HEK293 (cell line): ENCODE measurements at regions not wholly inside any gene's neighbourhood (a gene's known extent, or its start where the extent isn't known, plus 50 kb on each side); places are given as distances from the start of the nearest gene placed in this dataset.

Experiments used
- CTCF ChIA-PET: fragments of 350-600 bp; formaldehyde crosslinking; extraction: SDS; loops from one replicate; lab custom pipeline; 2021; ENCODE audit warnings: antibody characterized with exemption; lab: Yijun Ruan, JAX
- POLR2A ChIA-PET: fragments of 300-600 bp; formaldehyde crosslinking; extraction: SDS; loops from one replicate; lab custom pipeline; 2020; ENCODE audit warnings: antibody characterized with exemption, inconsistent platforms; lab: Yijun Ruan, JAX
- H3K27ac ChIP-seq: fragments of 200-500 bp; sonication (Bioruptor generic); 2 replicates; pipeline ENCODE4 v1.5.1; 2014; ENCODE audit warnings: low read depth, low read length, control low read depth, inconsistent platforms; ENCODE audit errors: extremely low read depth
- H3K36me3 ChIP-seq, 2 experiments: fragments of 200-500 bp in 1 of 2; sonication (Bioruptor generic) in 1 of 2; 1 replicate in 1 of 2; 2 replicates in 1 of 2; pipeline ENCODE4 v1.5.1; 2014 to 2017; ENCODE audit warnings: inconsistent platforms in 2 of 2, low read length in 2 of 2; ENCODE audit not compliant: control insufficient read depth in 2 of 2, insufficient read depth in 1 of 2
- H3K4me1 ChIP-seq: fragments of 200-500 bp; sonication (Bioruptor generic); 2 replicates; pipeline ENCODE4 v1.5.1; 2014; ENCODE audit warnings: mild to moderate bottlenecking, low read length, inconsistent platforms; ENCODE audit not compliant: control insufficient read depth, insufficient read depth
- H3K4me3 ChIP-seq: 2 replicates; pipeline ENCODE4 v1.5.1; 2011; ENCODE audit warnings: low read depth, mild to moderate bottlenecking, control low read depth, low read length, moderate library complexity
- H3K9me3 ChIP-seq: fragments of 200-500 bp; sonication (Bioruptor generic); 2 replicates; pipeline ENCODE4 v1.5.1; 2014; ENCODE audit warnings: low read depth, low read length, inconsistent platforms; ENCODE audit not compliant: control insufficient read depth, insufficient read depth
- OVOL3 ChIP-seq: fragments of 450-650 bp; formaldehyde crosslinking; IDR thresholded peaks from 2 replicates; pipeline ENCODE4 v1.5.1; 2016; ENCODE audit warnings: missing biosample characterization, missing genetic modification characterization
- ZNF146 ChIP-seq: fragments of 450-650 bp; formaldehyde crosslinking; IDR thresholded peaks from 2 replicates; pipeline ENCODE4 v1.5.1; 2016; ENCODE audit warnings: missing biosample characterization, missing genetic modification characterization
- ZNF266 ChIP-seq: fragments of 450-650 bp; formaldehyde crosslinking; IDR thresholded peaks from 2 replicates; pipeline ENCODE4 v1.5.1; 2016; ENCODE audit warnings: missing biosample characterization, missing genetic modification characterization, low read depth
- ZNF324 ChIP-seq: fragments of 450-650 bp; formaldehyde crosslinking; IDR thresholded peaks from 2 replicates; pipeline ENCODE4 v1.5.1; 2016; ENCODE audit warnings: missing biosample characterization, missing genetic modification characterization
- ZNF391 ChIP-seq: fragments of 450-650 bp; formaldehyde crosslinking; IDR thresholded peaks from 2 replicates; pipeline ENCODE4 v1.5.1; 2016; ENCODE audit warnings: low read depth, missing biosample characterization, missing genetic modification characterization, borderline replicate concordance
- ZNF394 ChIP-seq: fragments of 450-650 bp; formaldehyde crosslinking; IDR thresholded peaks from 2 replicates; pipeline ENCODE4 v1.5.1; 2016; ENCODE audit warnings: missing biosample characterization, missing genetic modification characterization, mild to moderate bottlenecking, moderate library complexity, borderline replicate concordance
- ZNF423 ChIP-seq: fragments of 450-650 bp; formaldehyde crosslinking; IDR thresholded peaks from 2 replicates; pipeline ENCODE4 v1.5.1; 2016; ENCODE audit warnings: missing biosample characterization, missing genetic modification characterization
- ZNF473 ChIP-seq: fragments of 450-650 bp; formaldehyde crosslinking; IDR thresholded peaks from 2 replicates; pipeline ENCODE4 v1.5.1; 2017; ENCODE audit warnings: missing biosample characterization, missing genetic modification characterization
- ZNF560 ChIP-seq: fragments of 450-650 bp; formaldehyde crosslinking; IDR thresholded peaks from 2 replicates; pipeline ENCODE4 v1.5.1; 2017; ENCODE audit warnings: missing biosample characterization, missing genetic modification characterization, borderline replicate concordance
- ZNF837 ChIP-seq: fragments of 450-650 bp; formaldehyde crosslinking; IDR thresholded peaks from 2 replicates; pipeline ENCODE4 v1.5.1; 2016; ENCODE audit warnings: missing biosample characterization, missing genetic modification characterization
- TF ChIP-seq, protein P1 (sequence below): fragments of 450-650 bp; formaldehyde crosslinking; IDR thresholded peaks from 2 replicates; pipeline ENCODE4 v1.5.1; 2016; ENCODE audit warnings: missing biosample characterization, missing genetic modification characterization
- TF ChIP-seq, protein P2 (sequence below): fragments of 450-650 bp; formaldehyde crosslinking; IDR thresholded peaks from 2 replicates; pipeline ENCODE4 v1.5.1; 2016; ENCODE audit warnings: missing biosample characterization, missing genetic modification characterization, borderline replicate concordance
- TF ChIP-seq, protein P3 (sequence below): fragments of 450-650 bp; formaldehyde crosslinking; IDR thresholded peaks from 2 replicates; pipeline ENCODE4 v1.5.1; 2017; ENCODE audit warnings: missing biosample characterization, missing genetic modification characterization

DNA sequence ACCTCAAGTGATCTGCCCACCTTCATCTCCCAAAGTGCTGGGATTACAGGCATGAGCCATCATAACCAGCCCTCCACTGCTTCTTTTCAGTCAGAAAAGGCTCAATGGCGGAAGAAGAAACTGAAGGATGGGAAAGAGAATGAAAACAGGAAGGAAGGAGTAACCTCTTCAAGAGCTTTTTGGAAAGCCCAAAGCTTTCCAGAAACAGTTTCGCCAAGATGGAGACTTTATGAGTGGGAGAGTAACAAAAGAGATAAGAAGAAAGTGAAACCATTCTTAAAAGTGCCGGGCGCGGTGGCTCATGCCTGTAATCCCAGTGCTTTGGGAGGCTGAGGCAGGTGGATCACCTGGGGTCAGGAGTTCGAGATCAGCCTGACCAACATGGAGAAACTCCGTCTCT, 62.7 kb upstream of the NBL1 start (continued):
- TF ChIP-seq, protein P1, sequence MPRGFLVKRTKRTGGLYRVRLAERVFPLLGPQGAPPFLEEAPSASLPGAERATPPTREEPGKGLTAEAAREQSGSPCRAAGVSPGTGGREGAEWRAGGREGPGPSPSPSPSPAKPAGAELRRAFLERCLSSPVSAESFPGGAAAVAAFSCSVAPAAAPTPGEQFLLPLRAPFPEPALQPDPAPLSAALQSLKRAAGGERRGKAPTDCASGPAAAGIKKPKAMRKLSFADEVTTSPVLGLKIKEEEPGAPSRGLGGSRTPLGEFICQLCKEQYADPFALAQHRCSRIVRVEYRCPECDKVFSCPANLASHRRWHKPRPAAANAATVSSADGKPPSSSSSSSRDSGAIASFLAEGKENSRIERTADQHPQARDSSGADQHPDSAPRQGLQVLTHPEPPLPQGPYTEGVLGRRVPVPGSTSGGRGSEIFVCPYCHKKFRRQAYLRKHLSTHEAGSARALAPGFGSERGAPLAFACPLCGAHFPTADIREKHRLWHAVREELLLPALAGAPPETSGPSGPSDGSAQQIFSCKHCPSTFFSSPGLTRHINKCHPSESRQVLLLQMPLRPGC (tag by site-specific recombination): no peak
- TF ChIP-seq OVOL3 (tag by site-specific recombination) (no peak), ZNF266 (no peak)

DNA sequence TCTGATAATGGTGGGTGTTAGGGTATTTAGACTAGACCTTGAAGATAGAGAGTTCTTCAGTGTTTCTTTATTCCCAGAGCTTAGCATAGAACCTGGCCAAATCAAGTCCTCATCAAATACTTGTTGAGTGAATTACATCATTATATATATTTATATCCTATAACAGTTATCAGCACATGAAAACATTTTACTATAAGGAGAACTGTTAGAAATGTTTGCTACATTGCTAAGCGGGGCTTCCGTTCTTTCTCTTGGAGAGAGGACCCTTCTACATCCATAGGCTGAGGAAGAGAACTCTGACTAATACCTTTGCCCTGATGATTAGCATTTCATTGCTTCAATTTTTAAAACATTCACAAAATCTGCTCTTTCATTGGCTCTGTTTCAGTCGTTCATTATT, 66.5 kb upstream of the NBL1 start:
- no peaks in the 10 kb centered on the region for H3K36me3 ChIP-seq
- CTCF ChIA-PET: interaction anchor here (0.6 kb wide), 1 partner anchor 148 kb away, joined by 3 read pairs; no protein-coding TSS in a partner anchor
- H3K9me3 ChIP-seq: no peaks in the 10 kb centered on the region
- TF ChIP-seq ZNF560 (tag by site-specific recombination) (no peak), ZNF391 (tag by site-specific recombination) (no peak), ZNF837 (tag by site-specific recombination) (no peak), ZNF324 (tag by site-specific recombination) (no peak), ZNF473 (tag by site-specific recombination) (no peak)
- TF ChIP-seq, protein P2, sequence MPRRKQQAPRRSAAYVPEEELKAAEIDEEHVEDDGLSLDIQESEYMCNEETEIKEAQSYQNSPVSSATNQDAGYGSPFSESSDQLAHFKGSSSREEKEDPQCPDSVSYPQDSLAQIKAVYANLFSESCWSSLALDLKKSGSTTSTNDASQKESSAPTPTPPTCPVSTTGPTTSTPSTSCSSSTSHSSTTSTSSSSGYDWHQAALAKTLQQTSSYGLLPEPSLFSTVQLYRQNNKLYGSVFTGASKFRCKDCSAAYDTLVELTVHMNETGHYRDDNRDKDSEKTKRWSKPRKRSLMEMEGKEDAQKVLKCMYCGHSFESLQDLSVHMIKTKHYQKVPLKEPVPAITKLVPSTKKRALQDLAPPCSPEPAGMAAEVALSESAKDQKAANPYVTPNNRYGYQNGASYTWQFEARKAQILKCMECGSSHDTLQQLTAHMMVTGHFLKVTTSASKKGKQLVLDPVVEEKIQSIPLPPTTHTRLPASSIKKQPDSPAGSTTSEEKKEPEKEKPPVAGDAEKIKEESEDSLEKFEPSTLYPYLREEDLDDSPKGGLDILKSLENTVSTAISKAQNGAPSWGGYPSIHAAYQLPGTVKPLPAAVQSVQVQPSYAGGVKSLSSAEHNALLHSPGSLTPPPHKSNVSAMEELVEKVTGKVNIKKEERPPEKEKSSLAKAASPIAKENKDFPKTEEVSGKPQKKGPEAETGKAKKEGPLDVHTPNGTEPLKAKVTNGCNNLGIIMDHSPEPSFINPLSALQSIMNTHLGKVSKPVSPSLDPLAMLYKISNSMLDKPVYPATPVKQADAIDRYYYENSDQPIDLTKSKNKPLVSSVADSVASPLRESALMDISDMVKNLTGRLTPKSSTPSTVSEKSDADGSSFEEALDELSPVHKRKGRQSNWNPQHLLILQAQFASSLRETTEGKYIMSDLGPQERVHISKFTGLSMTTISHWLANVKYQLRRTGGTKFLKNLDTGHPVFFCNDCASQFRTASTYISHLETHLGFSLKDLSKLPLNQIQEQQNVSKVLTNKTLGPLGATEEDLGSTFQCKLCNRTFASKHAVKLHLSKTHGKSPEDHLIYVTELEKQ (tag by site-specific recombination): no peak
- TF ChIP-seq, protein P3, sequence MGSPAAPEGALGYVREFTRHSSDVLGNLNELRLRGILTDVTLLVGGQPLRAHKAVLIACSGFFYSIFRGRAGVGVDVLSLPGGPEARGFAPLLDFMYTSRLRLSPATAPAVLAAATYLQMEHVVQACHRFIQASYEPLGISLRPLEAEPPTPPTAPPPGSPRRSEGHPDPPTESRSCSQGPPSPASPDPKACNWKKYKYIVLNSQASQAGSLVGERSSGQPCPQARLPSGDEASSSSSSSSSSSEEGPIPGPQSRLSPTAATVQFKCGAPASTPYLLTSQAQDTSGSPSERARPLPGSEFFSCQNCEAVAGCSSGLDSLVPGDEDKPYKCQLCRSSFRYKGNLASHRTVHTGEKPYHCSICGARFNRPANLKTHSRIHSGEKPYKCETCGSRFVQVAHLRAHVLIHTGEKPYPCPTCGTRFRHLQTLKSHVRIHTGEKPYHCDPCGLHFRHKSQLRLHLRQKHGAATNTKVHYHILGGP (tag by site-specific recombination): no peak
- TF ChIP-seq, all 188 proteins: peak for 0
- no peak overlapping the region for H3K27ac ChIP-seq
- H3K4me3 ChIP-seq: no peak overlapping the region
- POLR2A ChIA-PET: no interaction called here
- no peaks in the 10 kb centered on the region for H3K4me1 ChIP-seq

DNA sequence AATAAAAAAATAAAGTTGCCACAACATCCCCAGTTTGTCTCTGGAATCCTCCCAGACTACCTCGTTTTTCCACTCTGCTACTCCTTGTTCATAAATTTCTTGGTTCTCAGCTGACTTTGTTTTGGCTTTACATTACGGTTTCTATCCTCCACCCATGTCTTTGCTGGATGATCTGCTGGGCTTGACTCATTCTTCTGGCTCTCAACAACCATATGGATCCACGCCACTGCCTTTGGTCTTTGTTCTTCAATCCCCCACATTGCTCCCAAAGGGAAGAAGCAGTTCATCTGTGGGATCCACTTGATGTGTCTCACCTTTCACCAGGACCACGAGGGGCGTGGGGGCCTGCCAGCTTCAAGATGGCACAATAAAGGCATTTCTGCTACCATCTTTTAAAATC, 67.1 kb upstream of the NBL1 start:
- Histone ChIP-seq H3K36me3 (no peaks in the 10 kb centered on the region), H3K4me3 (no peak overlapping the region), H3K4me1 (no peaks in the 10 kb centered on the region), H3K9me3 (no peaks in the 10 kb centered on the region), H3K27ac (no peak overlapping the region)
- TF ChIP-seq ZNF394 (tag by site-specific recombination): no peak
- POLR2A ChIA-PET: no interaction called here
- CTCF ChIA-PET: no interaction called here

DNA sequence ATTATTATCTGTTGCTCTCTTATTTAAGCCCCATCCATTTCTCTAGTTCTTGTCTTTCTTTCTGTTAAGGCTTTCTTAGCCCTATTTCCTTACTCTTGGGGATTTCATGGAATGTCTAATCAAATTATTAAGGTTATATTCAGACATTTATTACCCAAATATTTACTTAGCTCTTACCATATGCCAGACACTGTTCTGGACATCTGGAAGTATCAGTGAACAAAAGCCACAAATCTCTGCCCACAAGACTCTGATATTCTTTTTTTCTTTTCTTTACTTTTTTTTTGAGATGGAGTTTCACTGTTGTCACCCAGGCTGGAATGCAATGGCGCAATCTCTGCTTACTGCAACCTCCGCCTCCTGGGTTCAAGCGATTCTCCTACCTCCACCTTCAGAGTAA, 74.3 kb upstream of the NBL1 start:
- Histone ChIP-seq H3K4me1 (no peaks in the 10 kb centered on the region), H3K9me3 (no peaks in the 10 kb centered on the region), H3K36me3 (no peaks in the 10 kb centered on the region), H3K4me3 (no peak overlapping the region), H3K27ac (no peak overlapping the region)
- TF ChIP-seq ZNF423 (tag by site-specific recombination) (no peak), ZNF146 (tag by site-specific recombination) (no peak)
- CTCF ChIA-PET: interaction anchor here (0.6 to 4.2 kb wide), 2 partner anchors 11 to 13 kb away, joined by 3 to 12 read pairs; no protein-coding TSS in a partner anchor
- POLR2A ChIA-PET: no interaction called here
